ENCODE measurements at regions not wholly inside any gene's neighbourhood (a gene's known extent, or its start where the extent isn't known, plus 50 kb on each side); places are given as distances from the start of the nearest gene placed in this dataset.
"Not testable (repeated sequence)": the region's sequence is repeated elsewhere in the genome, so short reads cannot be mapped to it uniquely, and the experiment has no call there.

DNA sequence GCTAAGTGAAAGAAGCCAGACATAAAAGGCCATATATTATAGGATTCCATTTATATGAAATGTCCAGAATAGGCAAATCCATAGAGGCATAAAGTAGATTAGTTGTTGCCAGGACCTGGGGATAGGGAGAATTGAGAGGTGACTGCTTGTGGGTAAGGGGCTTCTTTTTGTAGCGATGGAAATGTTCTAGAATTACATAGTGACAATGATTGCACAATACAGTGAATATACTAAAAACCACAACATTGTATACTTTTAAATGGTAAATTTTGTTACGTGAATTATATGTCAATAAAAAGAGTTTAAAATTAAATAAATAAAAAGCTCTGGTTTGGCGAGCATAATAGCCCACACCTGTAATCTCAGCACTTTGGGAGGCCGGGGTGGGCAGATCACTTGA lies 486.8 kb downstream of the KLF12 start:
- H3K4me3 ChIP-seq (replicated peaks; ENCODE audit: low read depth, low read length) = no peak overlapping the region
- no peak for DNase-seq (ENCODE audit: extremely low read depth, low read depth)
- TF ChIP-seq, protein P1, sequence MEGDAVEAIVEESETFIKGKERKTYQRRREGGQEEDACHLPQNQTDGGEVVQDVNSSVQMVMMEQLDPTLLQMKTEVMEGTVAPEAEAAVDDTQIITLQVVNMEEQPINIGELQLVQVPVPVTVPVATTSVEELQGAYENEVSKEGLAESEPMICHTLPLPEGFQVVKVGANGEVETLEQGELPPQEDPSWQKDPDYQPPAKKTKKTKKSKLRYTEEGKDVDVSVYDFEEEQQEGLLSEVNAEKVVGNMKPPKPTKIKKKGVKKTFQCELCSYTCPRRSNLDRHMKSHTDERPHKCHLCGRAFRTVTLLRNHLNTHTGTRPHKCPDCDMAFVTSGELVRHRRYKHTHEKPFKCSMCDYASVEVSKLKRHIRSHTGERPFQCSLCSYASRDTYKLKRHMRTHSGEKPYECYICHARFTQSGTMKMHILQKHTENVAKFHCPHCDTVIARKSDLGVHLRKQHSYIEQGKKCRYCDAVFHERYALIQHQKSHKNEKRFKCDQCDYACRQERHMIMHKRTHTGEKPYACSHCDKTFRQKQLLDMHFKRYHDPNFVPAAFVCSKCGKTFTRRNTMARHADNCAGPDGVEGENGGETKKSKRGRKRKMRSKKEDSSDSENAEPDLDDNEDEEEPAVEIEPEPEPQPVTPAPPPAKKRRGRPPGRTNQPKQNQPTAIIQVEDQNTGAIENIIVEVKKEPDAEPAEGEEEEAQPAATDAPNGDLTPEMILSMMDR (IDR thresholded peaks at IDR 0.05; ENCODE audit: low read depth, low read length, missing control alignments) = no peak

DNA sequence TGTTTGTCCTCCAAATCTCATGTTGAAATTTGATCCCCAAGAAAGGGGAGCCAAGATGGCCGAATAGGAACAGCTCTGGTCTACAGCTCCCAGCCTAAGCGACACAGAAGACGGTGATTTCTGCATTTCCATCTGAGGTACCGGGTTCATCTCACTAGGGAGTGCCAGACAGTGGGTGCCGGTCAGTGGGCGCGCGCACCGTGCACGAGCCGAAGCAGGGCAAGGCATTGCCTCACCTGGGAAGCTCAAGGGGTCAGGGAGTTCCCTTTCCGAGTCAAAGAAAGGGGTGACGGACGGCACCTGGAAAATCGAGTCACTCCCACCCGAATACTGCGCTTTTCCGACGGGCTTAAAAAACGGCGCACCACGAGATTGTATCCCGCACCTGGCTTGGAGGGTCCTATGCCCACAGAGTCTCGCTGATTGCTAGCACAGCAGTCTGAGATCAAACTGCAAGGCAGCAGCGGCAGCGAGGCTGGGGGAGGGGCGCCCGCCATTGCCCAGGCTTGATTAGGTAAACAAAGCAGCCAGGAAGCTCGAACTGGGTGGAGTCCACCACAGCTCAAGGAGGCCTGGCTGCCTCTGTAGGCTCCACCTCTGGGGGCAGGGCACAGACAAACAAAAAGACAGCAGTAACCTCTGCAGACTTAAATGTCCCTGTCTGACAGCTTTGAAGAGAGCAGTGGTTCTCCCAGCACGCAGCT lies 493.6 kb downstream of the KLF12 start:
- H3K4me3 ChIP-seq (replicated peaks; ENCODE audit: low read depth, low read length); DNase-seq (ENCODE audit: extremely low read depth, low read depth): not testable (repeated sequence)

DNA sequence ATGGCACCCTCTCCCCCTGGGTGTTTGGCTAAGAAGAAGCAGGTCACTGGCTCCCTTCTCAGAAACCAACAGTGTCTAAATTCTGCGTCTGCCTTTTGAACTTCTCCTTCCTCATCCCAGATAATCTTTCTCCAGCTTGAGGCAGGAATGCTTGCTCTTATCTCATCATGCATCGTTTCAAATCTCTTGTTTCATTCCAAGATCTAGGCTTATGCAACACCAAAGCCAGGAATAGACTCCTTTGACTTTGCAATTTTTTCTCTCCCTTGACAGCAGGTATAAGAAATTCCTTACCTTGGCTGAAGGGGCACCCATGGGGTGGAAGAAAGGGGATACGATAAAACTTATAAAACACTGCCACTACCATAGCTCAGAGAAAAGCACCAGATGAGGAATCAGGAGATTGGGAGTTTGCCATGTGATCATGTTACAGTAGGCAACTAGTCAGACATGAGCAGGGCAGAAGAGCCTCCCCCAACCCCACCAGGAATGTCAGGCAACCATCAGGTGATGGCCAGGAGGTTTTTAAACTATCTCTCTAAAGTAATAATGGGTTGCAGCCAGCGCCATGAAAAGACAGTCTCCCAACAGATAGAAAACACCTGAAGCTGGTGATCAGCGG lies 498.9 kb downstream of the KLF12 start:
- DNase-seq (ENCODE audit: extremely low read depth, low read depth) = no peak
- TF ChIP-seq, protein P1 (IDR thresholded peaks at IDR 0.05; ENCODE audit: low read depth, low read length, missing control alignments) = no peak
- H3K4me3 ChIP-seq (replicated peaks; ENCODE audit: low read depth, low read length) = no peak overlapping the region

- TF ChIP-seq, protein P1 (IDR thresholded peaks at IDR 0.05; ENCODE audit: low read depth, low read length, missing control alignments) = no peak
- DNase-seq (ENCODE audit: extremely low read depth, low read depth) = no peak
- H3K4me3 ChIP-seq (replicated peaks; ENCODE audit: low read depth, low read length) = no peak overlapping the region
Observed at GRCh38 chr13:73633817-73634460, 500.3 kb downstream of the KLF12 start.

DNA sequence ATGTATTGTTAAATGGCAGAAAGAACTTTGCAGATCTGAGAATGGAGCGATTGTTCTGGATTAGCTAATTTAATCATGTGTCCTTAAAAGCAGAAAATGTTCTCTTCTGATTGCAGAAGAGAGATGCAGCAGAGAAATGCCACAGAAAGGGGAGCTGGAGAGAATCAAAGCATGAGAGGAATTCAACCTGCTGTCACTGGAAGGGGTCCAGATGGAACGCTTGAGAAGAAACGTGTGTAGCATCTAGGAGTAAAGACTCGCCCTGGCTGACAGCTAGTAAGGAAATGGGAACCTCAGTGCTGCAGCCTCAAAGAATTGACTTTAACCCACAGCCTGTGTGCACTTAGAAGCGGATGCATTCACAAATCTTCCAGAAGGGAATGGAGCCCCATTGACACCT lies 502.8 kb downstream of the KLF12 start:
- TF ChIP-seq, protein P1 (IDR thresholded peaks at IDR 0.05; ENCODE audit: low read depth, low read length, missing control alignments) = no peak
- no peak overlapping the region for H3K4me3 ChIP-seq (replicated peaks; ENCODE audit: low read depth, low read length)
- no peak for DNase-seq (ENCODE audit: extremely low read depth, low read depth)

DNA sequence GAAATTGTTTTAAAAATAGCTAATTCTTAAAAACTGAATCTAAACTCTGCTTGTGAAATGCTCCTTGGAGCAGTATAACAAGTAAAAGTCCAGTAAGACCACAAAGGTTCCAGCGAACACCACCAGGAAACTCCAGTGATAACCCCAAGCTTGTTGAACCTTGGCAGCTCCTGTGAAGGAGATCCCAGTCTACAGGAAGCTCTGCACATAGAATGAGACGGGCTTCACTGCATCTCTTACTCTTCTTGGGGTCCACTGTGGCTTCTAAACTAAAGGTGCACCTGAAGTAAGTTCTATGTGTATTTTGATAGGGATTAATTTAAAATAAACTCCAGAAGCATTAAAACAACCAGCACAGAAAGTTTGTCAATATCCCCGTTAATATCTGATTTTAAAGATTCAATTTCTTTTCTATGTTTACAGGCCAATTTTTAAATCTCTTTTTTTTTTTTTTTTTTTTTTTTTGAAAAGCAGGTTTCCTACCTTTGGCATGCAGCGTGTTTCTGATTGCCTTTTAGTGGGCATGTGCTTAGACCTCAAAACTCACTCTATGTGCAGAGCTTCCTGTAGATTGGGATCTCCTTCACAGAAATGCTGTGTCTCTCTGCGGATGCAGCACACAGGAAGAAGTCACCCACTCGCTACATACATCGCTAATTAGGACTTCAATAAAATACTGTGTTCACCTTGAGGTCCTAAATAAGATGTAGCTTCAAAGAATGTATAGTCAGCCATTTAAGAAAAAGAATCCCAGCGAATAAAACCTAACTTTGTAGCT lies 508.5 kb downstream of the KLF12 start:
- TF ChIP-seq, protein P1 (IDR thresholded peaks at IDR 0.05; ENCODE audit: low read depth, low read length, missing control alignments) = no peak
- DNase-seq (ENCODE audit: extremely low read depth, low read depth) = no peak
- no peak overlapping the region for H3K4me3 ChIP-seq (replicated peaks; ENCODE audit: low read depth, low read length)

DNA sequence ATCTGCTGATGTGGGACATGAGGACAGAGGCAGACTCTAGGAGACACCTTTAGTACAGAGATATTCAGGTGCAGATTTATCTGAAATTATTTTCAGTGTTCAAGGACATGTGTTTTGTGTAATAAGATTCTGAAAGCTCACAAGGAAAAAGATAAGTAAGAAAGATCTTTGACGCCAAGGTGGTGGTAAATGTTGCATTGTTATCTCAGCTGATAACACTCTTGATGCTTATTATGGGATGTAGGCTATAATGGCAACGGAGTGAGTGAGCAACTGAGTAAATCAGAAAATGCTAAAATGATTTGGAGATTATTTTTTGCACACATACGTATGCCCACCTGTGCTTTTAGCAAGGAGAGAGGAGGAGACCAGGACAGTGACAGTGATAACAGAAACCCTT lies 510.9 kb downstream of the KLF12 start:
- TF ChIP-seq, protein P1 (IDR thresholded peaks at IDR 0.05; ENCODE audit: low read depth, low read length, missing control alignments) = no peak
- no peak for DNase-seq (ENCODE audit: extremely low read depth, low read depth)
- H3K4me3 ChIP-seq (replicated peaks; ENCODE audit: low read depth, low read length) = no peak overlapping the region

Data from HFF-Myc (cell line).